H9 (cell line): ENCODE measurements at regions not wholly inside any gene's neighbourhood (a gene's known extent, or its start where the extent isn't known, plus 50 kb on each side); places are given as distances from the start of the nearest gene placed in this dataset.

Experiments
- DNase-seq: peaks from one replicate; pipeline ENCODE4 v3.0.0-alpha.2; 2017
- H2AFZ ChIP-seq: one replicate; pipeline ENCODE4 v1.6.1; 2013; ENCODE audit warnings: mild to moderate bottlenecking, low read length, control low read depth, moderate library complexity
- H2AK5ac ChIP-seq: 2 replicates; pipeline ENCODE4 v1.6.1; 2013; ENCODE audit warnings: low read length, control low read depth, mixed read lengths; ENCODE audit not compliant: insufficient read length
- H2BK120ac ChIP-seq: one replicate; pipeline ENCODE4 v1.6.1; 2013; ENCODE audit warnings: low read depth, mild to moderate bottlenecking, low read length, control low read depth, inconsistent platforms; ENCODE audit not compliant: poor library complexity, severe bottlenecking
- H2BK12ac ChIP-seq: 2 replicates; pipeline ENCODE4 v1.6.1; 2013; ENCODE audit warnings: low read length, control low read depth, mixed read lengths, low read depth; ENCODE audit not compliant: insufficient read length
- H2BK15ac ChIP-seq: 2 replicates; pipeline ENCODE4 v1.6.1; 2013; ENCODE audit warnings: low read depth, low read length, control low read depth
- H2BK20ac ChIP-seq: one replicate; pipeline ENCODE4 v1.6.1; 2013; ENCODE audit warnings: low read depth, mild to moderate bottlenecking, low read length, control low read depth, inconsistent platforms; ENCODE audit not compliant: poor library complexity, severe bottlenecking
- H2BK5ac ChIP-seq: 2 replicates; pipeline ENCODE4 v1.6.1; 2013; ENCODE audit warnings: low read length, control low read depth, mixed read lengths; ENCODE audit not compliant: insufficient read length
- H3K14ac ChIP-seq: 2 replicates; pipeline ENCODE4 v1.6.1; 2013; ENCODE audit warnings: low read length, control low read depth; ENCODE audit not compliant: insufficient read depth
- H3K18ac ChIP-seq: 2 replicates; pipeline ENCODE4 v1.6.1; 2013; ENCODE audit warnings: low read depth, mild to moderate bottlenecking, mixed read lengths, low read length, control low read depth; ENCODE audit not compliant: insufficient read length
- H3K23ac ChIP-seq: 2 replicates; pipeline ENCODE4 v1.6.1; 2013; ENCODE audit warnings: low read length, control low read depth, mixed read lengths, low read depth; ENCODE audit not compliant: insufficient read length
- H3K23me2 ChIP-seq: 2 replicates; pipeline ENCODE4 v1.6.1; 2013; ENCODE audit warnings: low read depth, mild to moderate bottlenecking, mixed read lengths, low read length, control low read depth; ENCODE audit not compliant: insufficient read length, poor library complexity, severe bottlenecking
- H3K27ac ChIP-seq: 2 replicates; pipeline ENCODE4 v1.5.1; 2013; ENCODE audit warnings: low read length, control low read depth, mixed read lengths, low read depth; ENCODE audit not compliant: insufficient read length
- H3K27me3 ChIP-seq: 2 replicates; pipeline ENCODE4 v1.6.1; 2013; ENCODE audit warnings: low read length, control low read depth, inconsistent platforms; ENCODE audit not compliant: insufficient read depth
- H3K4ac ChIP-seq: 2 replicates; pipeline ENCODE4 v1.6.1; 2013; ENCODE audit warnings: low read depth, mild to moderate bottlenecking, control low read depth, inconsistent platforms, low read length, moderate library complexity
- H3K4me1 ChIP-seq: 2 replicates; pipeline ENCODE4 v1.6.1; 2013; ENCODE audit warnings: low read length, control low read depth, inconsistent platforms; ENCODE audit not compliant: insufficient read depth
- H3K4me2 ChIP-seq: 2 replicates; pipeline ENCODE4 v1.6.1; 2013; ENCODE audit warnings: low read length, control low read depth, mixed read lengths; ENCODE audit not compliant: insufficient read length, insufficient read depth
- H3K56ac ChIP-seq: 2 replicates; pipeline ENCODE4 v1.6.1; 2013; ENCODE audit warnings: low read depth, mild to moderate bottlenecking, mixed read lengths, low read length, control low read depth; ENCODE audit not compliant: insufficient read length
- H3K79me1 ChIP-seq: 2 replicates; pipeline ENCODE4 v1.6.1; 2013; ENCODE audit warnings: low read depth, mild to moderate bottlenecking, moderate library complexity, low read length, control low read depth, inconsistent platforms; ENCODE audit not compliant: insufficient read depth, poor library complexity, severe bottlenecking
- H3K79me2 ChIP-seq: 2 replicates; pipeline ENCODE4 v1.6.1; 2013; ENCODE audit warnings: low read length, control low read depth, inconsistent platforms; ENCODE audit not compliant: insufficient read depth
- H3K9ac ChIP-seq: 2 replicates; pipeline ENCODE4 v1.6.1; 2013; ENCODE audit warnings: low read length, control low read depth, mixed read lengths; ENCODE audit not compliant: insufficient read length; ENCODE audit errors: extremely low read depth
- H3K9me3 ChIP-seq: one replicate; pipeline ENCODE4 v1.6.1; 2013; ENCODE audit warnings: low read depth, low read length, inconsistent platforms; ENCODE audit not compliant: control insufficient read depth
- H3T11ph ChIP-seq: one replicate; pipeline ENCODE4 v1.6.1; 2013; ENCODE audit warnings: mild to moderate bottlenecking, low read length, control low read depth, inconsistent platforms
- H4K20me1 ChIP-seq: one replicate; pipeline ENCODE4 v1.6.1; 2013; ENCODE audit not compliant: control insufficient read depth, insufficient read length, insufficient read depth
- H4K5ac ChIP-seq: 2 replicates; pipeline ENCODE4 v1.6.1; 2013; ENCODE audit warnings: low read depth, mild to moderate bottlenecking, mixed read lengths, low read length, control low read depth; ENCODE audit not compliant: insufficient read length
- H4K8ac ChIP-seq: replicated peaks from 2 replicates; pipeline ENCODE4 v1.6.1; 2013; ENCODE audit warnings: low read length, control low read depth, mixed read lengths, low read depth; ENCODE audit not compliant: insufficient read length
- H4K91ac ChIP-seq: 2 replicates; pipeline ENCODE4 v1.6.1; 2013; ENCODE audit warnings: low read depth, mild to moderate bottlenecking, moderate library complexity, mixed read lengths, low read length, control low read depth; ENCODE audit not compliant: insufficient read length
- H3K27ac Mint-ChIP-seq, 3 experiments: 2 replicates in 2 of 3; 3 replicates in 1 of 3; pipeline ENCODE4 v1.8.0; 2020 to 2021; ENCODE audit warnings: mixed read lengths in 3 of 3, mild to moderate bottlenecking in 1 of 3, moderate library complexity in 1 of 3
- H3K27me3 Mint-ChIP-seq: 2 replicates; pipeline ENCODE4 v1.8.0; 2021; ENCODE audit warnings: low read depth, mild to moderate bottlenecking, moderate library complexity, mixed read lengths
- H3K36me3 Mint-ChIP-seq, 3 experiments: 2 replicates in 2 of 3; 3 replicates in 1 of 3; pipeline ENCODE4 v1.8.0; 2020 to 2021; ENCODE audit warnings: low read depth in 3 of 3, mixed read lengths in 3 of 3; ENCODE audit not compliant: insufficient read depth in 1 of 3
- H3K4me1 Mint-ChIP-seq, 2 experiments: 2 replicates each; pipeline ENCODE4 v1.8.0; 2020; ENCODE audit warnings: mixed read lengths in 2 of 2
- H3K4me3 Mint-ChIP-seq, 2 experiments: 2 replicates in 1 of 2; 3 replicates in 1 of 2; pipeline ENCODE4 v1.8.0; 2020 to 2021; ENCODE audit warnings: mild to moderate bottlenecking in 2 of 2, mixed read lengths in 2 of 2, moderate library complexity in 1 of 2
- H3K9me3 Mint-ChIP-seq, 2 experiments: 2 replicates in 1 of 2; 3 replicates in 1 of 2; pipeline ENCODE4 v1.8.0; 2020; ENCODE audit warnings: mild to moderate bottlenecking in 2 of 2, mixed read lengths in 2 of 2, moderate library complexity in 1 of 2
- CTCF ChIP-seq: fragments of 200-600 bp; sonication (generic); conservative IDR thresholded peaks from 3 replicates; pipeline ENCODE4 v1.8.0; 2021; ENCODE audit warnings: antibody characterized with exemption, mild to moderate bottlenecking
- WGBS: extraction: QIAGEN DNeasy Blood & Tissue Kit; methylation state at CpG from one replicate; pipeline ENCODE4 v1.1.7; 2013; ENCODE audit warnings: missing lambda C conversion rate, low lambda C conversion rate, mixed read lengths; ENCODE audit not compliant: insufficient read length; ENCODE audit errors: extremely low coverage; 5-methylcytosine and 5-hydroxymethylcytosine counted together

DNA sequence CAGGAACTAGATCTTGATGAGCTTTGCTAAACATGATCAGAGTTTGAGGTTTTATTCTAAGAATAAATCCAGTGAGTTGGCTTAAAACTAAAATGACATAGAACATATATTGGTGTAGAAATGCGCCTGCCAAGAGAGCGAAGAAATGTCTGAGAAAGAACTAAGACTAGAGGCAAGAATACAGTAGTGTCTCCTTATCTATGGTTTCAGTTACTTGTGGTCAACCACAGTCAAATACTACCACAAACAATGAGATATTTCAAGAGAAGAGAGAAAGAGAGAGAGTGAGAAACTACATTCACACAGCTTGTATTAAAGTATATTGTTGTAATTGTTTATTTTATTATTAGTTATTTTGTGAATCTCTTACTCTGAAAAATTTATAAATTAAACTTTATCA is 254.4 kb upstream of the CDH10 start:
- no peak overlapping the region for H2BK20ac ChIP-seq
- H3K23me2 ChIP-seq: no peaks in the 10 kb centered on the region
- H3K4ac ChIP-seq: no peak overlapping the region
- H2BK5ac ChIP-seq: no peak overlapping the region
- Mint-ChIP-seq H3K36me3 (no peaks in the 10 kb centered on the region), H3K4me1 (no peaks in the 10 kb centered on the region), H3K9me3 (no peaks in the 10 kb centered on the region), H3K27me3 (no peaks in the 10 kb centered on the region), H3K4me3 (no peak overlapping the region), H3K27ac (no peak overlapping the region)
- DNase-seq: no peak
- H3K79me1 ChIP-seq: no peaks in the 10 kb centered on the region
- no peak overlapping the region for H3K27ac ChIP-seq
- no peaks in the 10 kb centered on the region for H4K20me1 ChIP-seq
- no peak overlapping the region for H3K9ac ChIP-seq
- no peaks in the 10 kb centered on the region for H3K79me2 ChIP-seq
- H4K8ac ChIP-seq: no peak overlapping the region
- no peaks in the 10 kb centered on the region for H3K4me1 ChIP-seq
- no peak overlapping the region for H3K23ac ChIP-seq
- H3K14ac ChIP-seq: no peak overlapping the region
- no peak overlapping the region for H2BK15ac ChIP-seq
- no peak overlapping the region for H2BK12ac ChIP-seq
- H3K27me3 ChIP-seq: no peaks in the 10 kb centered on the region
- H4K91ac ChIP-seq: no peak overlapping the region
- H3K56ac ChIP-seq: no peak overlapping the region
- no peak overlapping the region for H2AK5ac ChIP-seq
- no CpG with 5 or more reads among the region's 2 CpGs for WGBS
- no peak overlapping the region for H3T11ph ChIP-seq
- no peak overlapping the region for H3K18ac ChIP-seq
- no peak overlapping the region for H3K4me2 ChIP-seq
- no peaks in the 10 kb centered on the region for H3K9me3 ChIP-seq
- no peak for TF ChIP-seq CTCF
- H4K5ac ChIP-seq: no peak overlapping the region
- H2AFZ ChIP-seq: no peak overlapping the region
- no peak overlapping the region for H2BK120ac ChIP-seq
